ENCODE measurements at regions not wholly inside any gene's neighbourhood (a gene's known extent, or its start where the extent isn't known, plus 50 kb on each side); places are given as distances from the start of the nearest gene placed in this dataset.

DNA sequence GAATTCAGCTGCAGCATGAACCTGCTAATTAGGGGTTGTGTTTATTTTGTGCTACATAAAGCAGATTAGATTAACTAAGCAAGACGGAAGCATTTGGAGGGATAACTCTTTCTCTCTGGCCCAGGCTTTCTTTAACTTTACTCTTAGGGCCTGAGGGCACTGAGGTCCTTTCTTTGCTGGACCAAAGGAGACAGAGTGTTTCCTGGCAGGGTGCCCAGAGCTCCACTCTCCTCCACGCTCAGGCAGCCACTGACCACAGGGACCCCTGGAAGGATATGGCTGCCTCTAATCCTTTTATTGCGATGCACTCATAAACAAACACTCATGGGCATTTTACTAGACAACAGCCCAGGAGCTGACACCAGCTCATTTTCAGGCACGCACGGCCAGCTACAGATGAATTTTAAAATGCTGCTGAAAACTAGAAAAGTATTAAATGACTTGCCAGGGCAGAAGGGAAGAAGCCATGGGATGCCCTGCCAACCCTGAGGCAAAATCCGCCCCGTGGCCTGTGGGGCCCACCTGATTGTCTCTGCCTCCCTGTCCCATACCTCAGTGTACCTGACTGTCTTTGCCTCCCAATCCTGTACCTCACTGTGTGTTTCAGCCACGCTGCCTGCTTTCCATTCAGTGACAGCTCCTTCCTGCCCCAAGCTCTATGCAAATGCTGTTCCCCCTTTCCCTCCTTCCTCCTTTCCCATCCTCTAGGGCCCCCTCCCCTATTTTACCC is 192.6 kb upstream of the NAV2 start:
- no peak for TF ChIP-seq EZH2phosphoT487 (IDR thresholded peaks at IDR 0.05; ENCODE audit: borderline replicate concordance, low read length)
- TF ChIP-seq, protein P1, sequence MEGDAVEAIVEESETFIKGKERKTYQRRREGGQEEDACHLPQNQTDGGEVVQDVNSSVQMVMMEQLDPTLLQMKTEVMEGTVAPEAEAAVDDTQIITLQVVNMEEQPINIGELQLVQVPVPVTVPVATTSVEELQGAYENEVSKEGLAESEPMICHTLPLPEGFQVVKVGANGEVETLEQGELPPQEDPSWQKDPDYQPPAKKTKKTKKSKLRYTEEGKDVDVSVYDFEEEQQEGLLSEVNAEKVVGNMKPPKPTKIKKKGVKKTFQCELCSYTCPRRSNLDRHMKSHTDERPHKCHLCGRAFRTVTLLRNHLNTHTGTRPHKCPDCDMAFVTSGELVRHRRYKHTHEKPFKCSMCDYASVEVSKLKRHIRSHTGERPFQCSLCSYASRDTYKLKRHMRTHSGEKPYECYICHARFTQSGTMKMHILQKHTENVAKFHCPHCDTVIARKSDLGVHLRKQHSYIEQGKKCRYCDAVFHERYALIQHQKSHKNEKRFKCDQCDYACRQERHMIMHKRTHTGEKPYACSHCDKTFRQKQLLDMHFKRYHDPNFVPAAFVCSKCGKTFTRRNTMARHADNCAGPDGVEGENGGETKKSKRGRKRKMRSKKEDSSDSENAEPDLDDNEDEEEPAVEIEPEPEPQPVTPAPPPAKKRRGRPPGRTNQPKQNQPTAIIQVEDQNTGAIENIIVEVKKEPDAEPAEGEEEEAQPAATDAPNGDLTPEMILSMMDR (IDR thresholded peaks at IDR 0.05; ENCODE audit: low read depth, low read length, poor library complexity, severe bottlenecking), result no peak
